ENCODE measurements at regions not wholly inside any gene's neighbourhood (a gene's known extent, or its start where the extent isn't known, plus 50 kb on each side); places are given as distances from the start of the nearest gene placed in this dataset.

DNA sequence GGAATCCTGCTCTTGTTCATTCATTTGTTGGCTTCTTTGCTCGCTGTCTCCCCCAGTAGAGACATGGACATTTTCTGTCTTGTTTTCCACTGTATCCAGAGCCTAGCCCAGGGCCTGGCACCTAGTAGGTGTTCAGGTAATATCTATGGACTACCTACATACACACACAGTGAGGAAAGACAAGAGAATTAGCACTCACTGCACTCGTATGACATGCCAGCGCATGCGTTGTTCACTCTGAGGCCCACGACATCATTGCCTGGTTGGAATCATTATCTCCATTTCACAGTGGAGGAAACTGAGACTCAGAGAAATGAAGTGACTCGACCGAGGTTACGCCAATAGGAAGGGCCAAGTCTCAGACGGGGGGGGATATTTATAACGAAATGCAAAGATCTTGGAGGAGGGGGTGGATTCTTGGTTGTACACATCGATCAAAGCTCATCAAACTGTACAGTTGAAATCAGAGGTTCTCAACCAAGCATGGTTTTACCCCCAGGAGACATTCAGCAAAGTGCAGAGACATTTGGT lies 140.1 kb upstream of the PTPN1 start:
- Mint-ChIP-seq H3K36me3 (no peaks in the 10 kb centered on the region), H3K27me3 (ENCODE audit: low read depth) (no peaks in the 10 kb centered on the region), H3K9me3 (peaks cover 4% of the 10 kb centered on the region; the same call in 1 of the 2 replicates), H3K27ac (no peak overlapping the region), H3K4me1 (0 out of 2 replicates have a peak, but pooled peaks cover 7% of the 10 kb centered on the region), H3K4me3 (no peak overlapping the region)
- ATAC-seq (no peak), DNase-seq (ENCODE audit: low spot score) (no peak)
- no peak for TF ChIP-seq GABPB1 (CRISPR knock-in tag; IDR thresholded peaks at IDR 0.05)
- TF ChIP-seq, protein P1, sequence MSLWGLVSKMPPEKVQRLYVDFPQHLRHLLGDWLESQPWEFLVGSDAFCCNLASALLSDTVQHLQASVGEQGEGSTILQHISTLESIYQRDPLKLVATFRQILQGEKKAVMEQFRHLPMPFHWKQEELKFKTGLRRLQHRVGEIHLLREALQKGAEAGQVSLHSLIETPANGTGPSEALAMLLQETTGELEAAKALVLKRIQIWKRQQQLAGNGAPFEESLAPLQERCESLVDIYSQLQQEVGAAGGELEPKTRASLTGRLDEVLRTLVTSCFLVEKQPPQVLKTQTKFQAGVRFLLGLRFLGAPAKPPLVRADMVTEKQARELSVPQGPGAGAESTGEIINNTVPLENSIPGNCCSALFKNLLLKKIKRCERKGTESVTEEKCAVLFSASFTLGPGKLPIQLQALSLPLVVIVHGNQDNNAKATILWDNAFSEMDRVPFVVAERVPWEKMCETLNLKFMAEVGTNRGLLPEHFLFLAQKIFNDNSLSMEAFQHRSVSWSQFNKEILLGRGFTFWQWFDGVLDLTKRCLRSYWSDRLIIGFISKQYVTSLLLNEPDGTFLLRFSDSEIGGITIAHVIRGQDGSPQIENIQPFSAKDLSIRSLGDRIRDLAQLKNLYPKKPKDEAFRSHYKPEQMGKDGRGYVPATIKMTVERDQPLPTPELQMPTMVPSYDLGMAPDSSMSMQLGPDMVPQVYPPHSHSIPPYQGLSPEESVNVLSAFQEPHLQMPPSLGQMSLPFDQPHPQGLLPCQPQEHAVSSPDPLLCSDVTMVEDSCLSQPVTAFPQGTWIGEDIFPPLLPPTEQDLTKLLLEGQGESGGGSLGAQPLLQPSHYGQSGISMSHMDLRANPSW (CRISPR knock-in tag; conservative IDR thresholded peaks at IDR 0.05; ENCODE audit: low read depth) = no peak
- no peak for TF ChIP-seq TEAD1 (CRISPR knock-in tag; IDR thresholded peaks at IDR 0.05)
- TF ChIP-seq, protein P2, sequence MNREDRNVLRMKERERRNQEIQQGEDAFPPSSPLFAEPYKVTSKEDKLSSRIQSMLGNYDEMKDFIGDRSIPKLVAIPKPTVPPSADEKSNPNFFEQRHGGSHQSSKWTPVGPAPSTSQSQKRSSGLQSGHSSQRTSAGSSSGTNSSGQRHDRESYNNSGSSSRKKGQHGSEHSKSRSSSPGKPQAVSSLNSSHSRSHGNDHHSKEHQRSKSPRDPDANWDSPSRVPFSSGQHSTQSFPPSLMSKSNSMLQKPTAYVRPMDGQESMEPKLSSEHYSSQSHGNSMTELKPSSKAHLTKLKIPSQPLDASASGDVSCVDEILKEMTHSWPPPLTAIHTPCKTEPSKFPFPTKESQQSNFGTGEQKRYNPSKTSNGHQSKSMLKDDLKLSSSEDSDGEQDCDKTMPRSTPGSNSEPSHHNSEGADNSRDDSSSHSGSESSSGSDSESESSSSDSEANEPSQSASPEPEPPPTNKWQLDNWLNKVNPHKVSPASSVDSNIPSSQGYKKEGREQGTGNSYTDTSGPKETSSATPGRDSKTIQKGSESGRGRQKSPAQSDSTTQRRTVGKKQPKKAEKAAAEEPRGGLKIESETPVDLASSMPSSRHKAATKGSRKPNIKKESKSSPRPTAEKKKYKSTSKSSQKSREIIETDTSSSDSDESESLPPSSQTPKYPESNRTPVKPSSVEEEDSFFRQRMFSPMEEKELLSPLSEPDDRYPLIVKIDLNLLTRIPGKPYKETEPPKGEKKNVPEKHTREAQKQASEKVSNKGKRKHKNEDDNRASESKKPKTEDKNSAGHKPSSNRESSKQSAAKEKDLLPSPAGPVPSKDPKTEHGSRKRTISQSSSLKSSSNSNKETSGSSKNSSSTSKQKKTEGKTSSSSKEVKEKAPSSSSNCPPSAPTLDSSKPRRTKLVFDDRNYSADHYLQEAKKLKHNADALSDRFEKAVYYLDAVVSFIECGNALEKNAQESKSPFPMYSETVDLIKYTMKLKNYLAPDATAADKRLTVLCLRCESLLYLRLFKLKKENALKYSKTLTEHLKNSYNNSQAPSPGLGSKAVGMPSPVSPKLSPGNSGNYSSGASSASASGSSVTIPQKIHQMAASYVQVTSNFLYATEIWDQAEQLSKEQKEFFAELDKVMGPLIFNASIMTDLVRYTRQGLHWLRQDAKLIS (CRISPR knock-in tag; IDR thresholded peaks at IDR 0.05; ENCODE audit: borderline replicate concordance) = no peak
- TF ChIP-seq, protein P3, sequence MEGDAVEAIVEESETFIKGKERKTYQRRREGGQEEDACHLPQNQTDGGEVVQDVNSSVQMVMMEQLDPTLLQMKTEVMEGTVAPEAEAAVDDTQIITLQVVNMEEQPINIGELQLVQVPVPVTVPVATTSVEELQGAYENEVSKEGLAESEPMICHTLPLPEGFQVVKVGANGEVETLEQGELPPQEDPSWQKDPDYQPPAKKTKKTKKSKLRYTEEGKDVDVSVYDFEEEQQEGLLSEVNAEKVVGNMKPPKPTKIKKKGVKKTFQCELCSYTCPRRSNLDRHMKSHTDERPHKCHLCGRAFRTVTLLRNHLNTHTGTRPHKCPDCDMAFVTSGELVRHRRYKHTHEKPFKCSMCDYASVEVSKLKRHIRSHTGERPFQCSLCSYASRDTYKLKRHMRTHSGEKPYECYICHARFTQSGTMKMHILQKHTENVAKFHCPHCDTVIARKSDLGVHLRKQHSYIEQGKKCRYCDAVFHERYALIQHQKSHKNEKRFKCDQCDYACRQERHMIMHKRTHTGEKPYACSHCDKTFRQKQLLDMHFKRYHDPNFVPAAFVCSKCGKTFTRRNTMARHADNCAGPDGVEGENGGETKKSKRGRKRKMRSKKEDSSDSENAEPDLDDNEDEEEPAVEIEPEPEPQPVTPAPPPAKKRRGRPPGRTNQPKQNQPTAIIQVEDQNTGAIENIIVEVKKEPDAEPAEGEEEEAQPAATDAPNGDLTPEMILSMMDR (IDR thresholded peaks at IDR 0.05) = no peak
- CTCF ChIA-PET = interaction anchor here (1.0 kb wide), 1 partner anchor 206 kb away, joined by 5 read pairs; no protein-coding TSS in a partner anchor
- POLR2A ChIA-PET = interaction anchor here (0.6 kb wide), 1 partner anchor 21 kb away, joined by 3 read pairs; no protein-coding TSS in a partner anchor

DNA sequence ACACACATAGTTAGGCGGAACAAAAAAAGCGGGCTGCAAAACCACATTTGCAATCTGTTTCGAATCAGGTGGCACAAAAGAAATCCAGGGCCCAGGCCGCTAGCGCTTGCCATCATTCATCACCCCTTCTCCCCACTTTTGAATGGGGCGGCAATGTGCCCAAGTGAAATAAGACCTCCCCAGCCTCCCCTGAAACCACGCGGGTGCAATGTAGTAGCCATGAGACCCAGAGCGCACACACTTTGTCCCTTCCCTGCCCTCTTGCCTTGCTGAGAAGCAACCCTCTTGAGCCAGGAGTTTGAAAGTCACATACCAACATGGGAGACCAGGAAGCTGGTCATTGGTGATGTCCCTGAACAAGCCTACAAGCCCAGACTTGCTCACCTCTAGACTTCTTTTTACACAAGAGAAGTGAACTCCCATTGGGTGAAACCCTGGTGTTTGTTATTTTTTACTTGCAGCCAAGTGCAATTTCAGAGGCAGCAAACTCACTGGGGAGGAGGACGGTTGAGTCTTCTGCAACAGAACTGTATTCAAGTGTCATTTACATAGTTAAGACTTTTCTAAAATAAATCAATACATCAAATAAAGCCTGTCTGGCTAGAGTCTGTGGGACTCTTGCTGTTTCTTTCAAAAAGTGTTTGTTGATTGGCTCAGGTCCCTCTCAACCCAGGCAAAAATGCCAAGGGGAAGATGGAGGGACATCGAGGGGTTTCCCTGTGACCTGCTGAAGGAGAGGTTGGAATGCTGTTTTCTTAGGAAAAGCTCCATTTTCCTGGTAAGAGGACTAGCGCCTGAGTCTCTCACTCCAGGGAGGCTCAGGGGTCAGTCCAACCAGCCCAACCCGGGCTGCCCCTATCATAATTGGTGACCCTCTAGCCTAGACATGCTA lies 138.1 kb upstream of the PTPN1 start:
- H3K27ac Mint-ChIP-seq = no peak overlapping the region
- no peaks in the 10 kb centered on the region for H3K36me3 Mint-ChIP-seq
- H3K4me3 Mint-ChIP-seq = no peak overlapping the region
- DNase-seq (ENCODE audit: low spot score) = no peak
- ATAC-seq = no peak
- TF ChIP-seq FOXK1 (CRISPR knock-in tag; IDR thresholded peaks at IDR 0.05) = no peak
- TF ChIP-seq, protein P4, sequence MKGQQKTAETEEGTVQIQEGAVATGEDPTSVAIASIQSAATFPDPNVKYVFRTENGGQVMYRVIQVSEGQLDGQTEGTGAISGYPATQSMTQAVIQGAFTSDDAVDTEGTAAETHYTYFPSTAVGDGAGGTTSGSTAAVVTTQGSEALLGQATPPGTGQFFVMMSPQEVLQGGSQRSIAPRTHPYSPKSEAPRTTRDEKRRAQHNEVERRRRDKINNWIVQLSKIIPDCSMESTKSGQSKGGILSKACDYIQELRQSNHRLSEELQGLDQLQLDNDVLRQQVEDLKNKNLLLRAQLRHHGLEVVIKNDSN (CRISPR knock-in tag; IDR thresholded peaks at IDR 0.05) = no peak
- TF ChIP-seq, protein P5, sequence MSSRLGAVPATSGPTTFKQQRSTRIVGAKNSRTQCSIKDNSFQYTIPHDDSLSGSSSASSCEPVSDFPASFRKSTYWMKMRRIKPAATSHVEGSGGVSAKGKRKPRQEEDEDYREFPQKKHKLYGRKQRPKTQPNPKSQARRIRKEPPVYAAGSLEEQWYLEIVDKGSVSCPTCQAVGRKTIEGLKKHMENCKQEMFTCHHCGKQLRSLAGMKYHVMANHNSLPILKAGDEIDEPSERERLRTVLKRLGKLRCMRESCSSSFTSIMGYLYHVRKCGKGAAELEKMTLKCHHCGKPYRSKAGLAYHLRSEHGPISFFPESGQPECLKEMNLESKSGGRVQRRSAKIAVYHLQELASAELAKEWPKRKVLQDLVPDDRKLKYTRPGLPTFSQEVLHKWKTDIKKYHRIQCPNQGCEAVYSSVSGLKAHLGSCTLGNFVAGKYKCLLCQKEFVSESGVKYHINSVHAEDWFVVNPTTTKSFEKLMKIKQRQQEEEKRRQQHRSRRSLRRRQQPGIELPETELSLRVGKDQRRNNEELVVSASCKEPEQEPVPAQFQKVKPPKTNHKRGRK (CRISPR knock-in tag; IDR thresholded peaks at IDR 0.05; ENCODE audit: borderline replicate concordance) = no peak
- TF ChIP-seq CREM (CRISPR knock-in tag; IDR thresholded peaks at IDR 0.05) = no peak
- H3K27me3 Mint-ChIP-seq (ENCODE audit: low read depth) = no peaks in the 10 kb centered on the region
- H3K9me3 Mint-ChIP-seq = no peaks in the 10 kb centered on the region
- ChIA-PET CTCF (no interaction called here), POLR2A (no interaction called here)
- 0 out of 2 replicates have a peak, but pooled peaks cover 4% of the 10 kb centered on the region for H3K4me1 Mint-ChIP-seq

Data from WTC11 (cell line).